ENCODE measurements at regions not wholly inside any gene's neighbourhood (a gene's known extent, or its start where the extent isn't known, plus 50 kb on each side); places are given as distances from the start of the nearest gene placed in this dataset.

- Histone ChIP-seq H3K9ac (ENCODE audit: low read length) (no peak overlapping the region), H2AK5ac (ENCODE audit: low read length, severe bottlenecking) (no peak overlapping the region), H2BK15ac (ENCODE audit: low read depth, poor library complexity, severe bottlenecking) (no peak overlapping the region), H3K18ac (ENCODE audit: low read depth in 1 of 2, low read length in 2 of 2) (no peak overlapping the region), H2AFZ (ENCODE audit: low read depth, low read length) (no peak overlapping the region), H4K91ac (ENCODE audit: low read length) (no peak overlapping the region), H2BK5ac (ENCODE audit: low read depth, low read length, poor library complexity, severe bottlenecking) (no peak overlapping the region), H3K9me3 (ENCODE audit: control insufficient read depth, low read length) (no peaks in the 10 kb centered on the region), H3K27me3 (ENCODE audit: control insufficient read depth in 1 of 2, insufficient read depth in 1 of 2, low read length in 2 of 2) (no peaks in the 10 kb centered on the region), H3K4me1 (ENCODE audit: control insufficient read depth, insufficient read depth, low read depth, low read length) (no peaks in the 10 kb centered on the region), H3K14ac (ENCODE audit: low read length in 2 of 2) (no peak overlapping the region), H3K79me1 (replicated peaks; ENCODE audit: low read length, poor library complexity, severe bottlenecking) (no peaks in the 10 kb centered on the region), H4K8ac (ENCODE audit: low read length) (no peak overlapping the region), H3K23ac (ENCODE audit: low read length in 2 of 2) (no peak overlapping the region), H3K4ac (ENCODE audit: low read depth in 1 of 2, low read length in 2 of 2) (no peak overlapping the region), H3K36me3 (ENCODE audit: control insufficient read depth in 1 of 2, insufficient read depth in 2 of 2, low read depth in 1 of 2, low read length in 2 of 2) (no peaks in the 10 kb centered on the region), H2BK12ac (ENCODE audit: low read length in 2 of 2) (no peak overlapping the region), H3K4me2 (ENCODE audit: low read length, poor library complexity, severe bottlenecking) (no peak overlapping the region), H2BK120ac (ENCODE audit: low read depth, low read length) (no peak overlapping the region), H3K4me3 (ENCODE audit: insufficient read depth in 1 of 2, low read depth in 1 of 2, low read length in 2 of 2) (no peak overlapping the region), H3K27ac (ENCODE audit: low read length, poor library complexity, severe bottlenecking) (no peak overlapping the region)
- no CpG with 5 or more reads among the region's 1 CpG for WGBS
- DNase-seq = no peak
Measured at GRCh38 chr2:187638840-187639239, 84.6 kb upstream of the TFPI start.

- Histone ChIP-seq H3K4me1 (ENCODE audit: control insufficient read depth, insufficient read depth, low read depth, low read length) (no peaks in the 10 kb centered on the region), H3K4me3 (ENCODE audit: insufficient read depth in 1 of 2, low read depth in 1 of 2, low read length in 2 of 2) (no peak overlapping the region), H4K91ac (ENCODE audit: low read length) (no peak overlapping the region), H2BK15ac (ENCODE audit: low read depth, poor library complexity, severe bottlenecking) (no peak overlapping the region), H3K27ac (ENCODE audit: low read length, poor library complexity, severe bottlenecking) (no peak overlapping the region), H2BK120ac (ENCODE audit: low read depth, low read length) (no peak overlapping the region), H3K79me1 (replicated peaks; ENCODE audit: low read length, poor library complexity, severe bottlenecking) (no peaks in the 10 kb centered on the region), H3K14ac (ENCODE audit: low read length in 2 of 2) (no peak overlapping the region), H3K23ac (ENCODE audit: low read length in 2 of 2) (no peak overlapping the region), H3K9ac (ENCODE audit: low read length) (no peak overlapping the region), H2AFZ (ENCODE audit: low read depth, low read length) (no peak overlapping the region), H2BK5ac (ENCODE audit: low read depth, low read length, poor library complexity, severe bottlenecking) (no peak overlapping the region), H4K8ac (ENCODE audit: low read length) (no peak overlapping the region), H3K4ac (ENCODE audit: low read depth in 1 of 2, low read length in 2 of 2) (no peak overlapping the region), H3K9me3 (ENCODE audit: control insufficient read depth, low read length) (no peaks in the 10 kb centered on the region), H3K36me3 (ENCODE audit: control insufficient read depth in 1 of 2, insufficient read depth in 2 of 2, low read depth in 1 of 2, low read length in 2 of 2) (no peaks in the 10 kb centered on the region), H2BK12ac (ENCODE audit: low read length in 2 of 2) (no peak overlapping the region), H3K4me2 (ENCODE audit: low read length, poor library complexity, severe bottlenecking) (no peak overlapping the region), H3K27me3 (ENCODE audit: control insufficient read depth in 1 of 2, insufficient read depth in 1 of 2, low read length in 2 of 2) (no peaks in the 10 kb centered on the region), H3K18ac (ENCODE audit: low read depth in 1 of 2, low read length in 2 of 2) (no peak overlapping the region), H2AK5ac (ENCODE audit: low read length, severe bottlenecking) (no peak overlapping the region)
- 89% methylated on average over 2 of the region's 6 CpGs for WGBS
- peak; percentile 5 for DNase-seq
Measured at GRCh38 chr2:187640926-187641510, 86.8 kb upstream of the TFPI start.

- H3K14ac ChIP-seq (ENCODE audit: low read length in 2 of 2) = no peak overlapping the region
- no peaks in the 10 kb centered on the region for H3K27me3 ChIP-seq (ENCODE audit: control insufficient read depth in 1 of 2, insufficient read depth in 1 of 2, low read length in 2 of 2)
- H2AFZ ChIP-seq (ENCODE audit: low read depth, low read length) = no peak overlapping the region
- no peak overlapping the region for H2BK5ac ChIP-seq (ENCODE audit: low read depth, low read length, poor library complexity, severe bottlenecking)
- H3K36me3 ChIP-seq (ENCODE audit: control insufficient read depth in 1 of 2, insufficient read depth in 2 of 2, low read depth in 1 of 2, low read length in 2 of 2) = no peaks in the 10 kb centered on the region
- no peaks in the 10 kb centered on the region for H3K4me1 ChIP-seq (ENCODE audit: control insufficient read depth, insufficient read depth, low read depth, low read length)
- H2AK5ac ChIP-seq (ENCODE audit: low read length, severe bottlenecking) = no peak overlapping the region
- H2BK120ac ChIP-seq (ENCODE audit: low read depth, low read length) = no peak overlapping the region
- no peak overlapping the region for H3K18ac ChIP-seq (ENCODE audit: low read depth in 1 of 2, low read length in 2 of 2)
- no peaks in the 10 kb centered on the region for H3K79me1 ChIP-seq (replicated peaks; ENCODE audit: low read length, poor library complexity, severe bottlenecking)
- no peak overlapping the region for H3K4me3 ChIP-seq (ENCODE audit: insufficient read depth in 1 of 2, low read depth in 1 of 2, low read length in 2 of 2)
- H3K9ac ChIP-seq (ENCODE audit: low read length) = no peak overlapping the region
- H4K8ac ChIP-seq (ENCODE audit: low read length) = no peak overlapping the region
- no CpG with 5 or more reads among the region's 4 CpGs for whole genome bisulfite sequencing
- no peak overlapping the region for H2BK12ac ChIP-seq (ENCODE audit: low read length in 2 of 2)
- no peaks in the 10 kb centered on the region for H3K9me3 ChIP-seq (ENCODE audit: control insufficient read depth, low read length)
- H3K4me2 ChIP-seq (ENCODE audit: low read length, poor library complexity, severe bottlenecking) = no peak overlapping the region
- no peak overlapping the region for H2BK15ac ChIP-seq (ENCODE audit: low read depth, poor library complexity, severe bottlenecking)
- H3K4ac ChIP-seq (ENCODE audit: low read depth in 1 of 2, low read length in 2 of 2) = no peak overlapping the region
- DNase-seq = no peak
- H3K27ac ChIP-seq (ENCODE audit: low read length, poor library complexity, severe bottlenecking) = no peak overlapping the region
- no peak overlapping the region for H4K91ac ChIP-seq (ENCODE audit: low read length)
- H3K23ac ChIP-seq (ENCODE audit: low read length in 2 of 2) = no peak overlapping the region
Measured at GRCh38 chr2:187642498-187642897, 88.3 kb upstream of the TFPI start.

- Histone ChIP-seq H3K27ac (ENCODE audit: low read length, poor library complexity, severe bottlenecking) (no peak overlapping the region), H3K27me3 (ENCODE audit: control insufficient read depth in 1 of 2, insufficient read depth in 1 of 2, low read length in 2 of 2) (no peaks in the 10 kb centered on the region), H3K36me3 (ENCODE audit: control insufficient read depth in 1 of 2, insufficient read depth in 2 of 2, low read depth in 1 of 2, low read length in 2 of 2) (no peaks in the 10 kb centered on the region), H3K4me3 (ENCODE audit: insufficient read depth in 1 of 2, low read depth in 1 of 2, low read length in 2 of 2) (no peak overlapping the region), H2BK120ac (ENCODE audit: low read depth, low read length) (no peak overlapping the region), H3K4ac (ENCODE audit: low read depth in 1 of 2, low read length in 2 of 2) (no peak overlapping the region), H2AFZ (ENCODE audit: low read depth, low read length) (no peak overlapping the region), H3K4me2 (ENCODE audit: low read length, poor library complexity, severe bottlenecking) (no peak overlapping the region), H2BK5ac (ENCODE audit: low read depth, low read length, poor library complexity, severe bottlenecking) (no peak overlapping the region), H2AK5ac (ENCODE audit: low read length, severe bottlenecking) (no peak overlapping the region), H3K14ac (ENCODE audit: low read length in 2 of 2) (no peak overlapping the region), H4K8ac (ENCODE audit: low read length) (no peak overlapping the region), H2BK15ac (ENCODE audit: low read depth, poor library complexity, severe bottlenecking) (no peak overlapping the region), H2BK12ac (ENCODE audit: low read length in 2 of 2) (no peak overlapping the region), H3K9me3 (ENCODE audit: control insufficient read depth, low read length) (no peaks in the 10 kb centered on the region), H3K9ac (ENCODE audit: low read length) (no peak overlapping the region), H3K4me1 (ENCODE audit: control insufficient read depth, insufficient read depth, low read depth, low read length) (no peaks in the 10 kb centered on the region), H3K79me1 (replicated peaks; ENCODE audit: low read length, poor library complexity, severe bottlenecking) (no peaks in the 10 kb centered on the region), H3K23ac (ENCODE audit: low read length in 2 of 2) (no peak overlapping the region), H4K91ac (ENCODE audit: low read length) (no peak overlapping the region), H3K18ac (ENCODE audit: low read depth in 1 of 2, low read length in 2 of 2) (no peak overlapping the region)
- no peak for DNase-seq
Measured at GRCh38 chr2:187644486-187644885, 90.3 kb upstream of the TFPI start.
